Mesothelial cell of epicardium (in vitro differentiated cells): ENCODE measurements at regions not wholly inside any gene's neighbourhood (a gene's known extent, or its start where the extent isn't known, plus 50 kb on each side); places are given as distances from the start of the nearest gene placed in this dataset.

ENCODE experiments used
- DNase-seq, 2 experiments: peaks; one replicate each; pipeline ENCODE4 v3.0.0; 2021; ENCODE audit warnings: low spot score in 2 of 2; ENCODE audit not compliant: unreplicated experiment in 2 of 2
- H3K27ac Mint-ChIP-seq: 2 replicates; pipeline ENCODE4 v1.8.0; 2021; ENCODE audit warnings: mixed read lengths
- H3K27me3 Mint-ChIP-seq: 2 replicates; pipeline ENCODE4 v1.8.0; 2021; ENCODE audit warnings: low read depth, mixed read lengths
- H3K36me3 Mint-ChIP-seq: 2 replicates; pipeline ENCODE4 v1.8.0; 2021; ENCODE audit warnings: mixed read lengths
- H3K4me1 Mint-ChIP-seq: 2 replicates; pipeline ENCODE4 v1.8.0; 2021; ENCODE audit warnings: mixed read lengths
- H3K4me3 Mint-ChIP-seq: 2 replicates; pipeline ENCODE4 v1.8.0; 2021; ENCODE audit warnings: mild to moderate bottlenecking, moderate library complexity, mixed read lengths
- H3K9me3 Mint-ChIP-seq: 2 replicates; pipeline ENCODE4 v1.8.0; 2021; ENCODE audit warnings: mixed read lengths
- CTCF ChIP-seq: fragments of 200-600 bp; sonication (generic); IDR thresholded peaks from one replicate; pipeline ENCODE4 v1.5.0; 2021; ENCODE audit warnings: antibody characterized with exemption; ENCODE audit not compliant: unreplicated experiment

- Mint-ChIP-seq H3K4me3 (no peak overlapping the region), H3K36me3 (peaks cover 7% of the 10 kb centered on the region), H3K27me3 (no peaks in the 10 kb centered on the region), H3K9me3 (peaks cover 30% of the 10 kb centered on the region), H3K27ac (no peak overlapping the region), H3K4me1 (no peaks in the 10 kb centered on the region)
- no peak for TF ChIP-seq CTCF
- no peak for DNase-seq
Observed at GRCh38 chr11:103648670-103649400, 387.6 kb upstream of the DDI1 start.

- Mint-ChIP-seq H3K36me3 (peaks cover 7% of the 10 kb centered on the region), H3K4me1 (no peaks in the 10 kb centered on the region), H3K27me3 (no peaks in the 10 kb centered on the region), H3K9me3 (peaks cover 30% of the 10 kb centered on the region), H3K4me3 (no peak overlapping the region), H3K27ac (no peak overlapping the region)
- DNase-seq: no peak
- TF ChIP-seq CTCF: no peak
Observed at GRCh38 chr11:103649401-103649895, 387.0 kb upstream of the DDI1 start.

- Mint-ChIP-seq H3K4me3 (no peak overlapping the region), H3K27me3 (no peaks in the 10 kb centered on the region), H3K27ac (no peak overlapping the region), H3K4me1 (no peaks in the 10 kb centered on the region), H3K36me3 (peaks cover 7% of the 10 kb centered on the region), H3K9me3 (peaks cover 30% of the 10 kb centered on the region)
- no peak for TF ChIP-seq CTCF
- DNase-seq: no peak
Observed at GRCh38 chr11:103650330-103650729, 386.1 kb upstream of the DDI1 start.

- H3K27ac Mint-ChIP-seq: no peak overlapping the region
- no peaks in the 10 kb centered on the region for H3K27me3 Mint-ChIP-seq
- no peak for DNase-seq
- no peak for TF ChIP-seq CTCF
- H3K9me3 Mint-ChIP-seq: peaks cover 30% of the 10 kb centered on the region
- H3K4me1 Mint-ChIP-seq: no peaks in the 10 kb centered on the region
- H3K36me3 Mint-ChIP-seq: peaks cover 7% of the 10 kb centered on the region
- H3K4me3 Mint-ChIP-seq: no peak overlapping the region
Observed at GRCh38 chr11:103651341-103651998, 385.0 kb upstream of the DDI1 start.

- no peak for DNase-seq
- no peak for TF ChIP-seq CTCF
- no peak overlapping the region for H3K27ac Mint-ChIP-seq
Observed at GRCh38 chr11:103652013-103652412, 384.4 kb upstream of the DDI1 start.

More at GRCh38 chr11:103652013-103652412, 384.4 kb upstream of the DDI1 start:
- H3K36me3 Mint-ChIP-seq: peaks cover 7% of the 10 kb centered on the region
- H3K27me3 Mint-ChIP-seq: no peaks in the 10 kb centered on the region
- H3K4me1 Mint-ChIP-seq: no peaks in the 10 kb centered on the region
- H3K4me3 Mint-ChIP-seq: no peak overlapping the region
- H3K9me3 Mint-ChIP-seq: peaks cover 30% of the 10 kb centered on the region
